ENCODE measurements at regions not wholly inside any gene's neighbourhood (a gene's known extent, or its start where the extent isn't known, plus 50 kb on each side); places are given as distances from the start of the nearest gene placed in this dataset.

DNA sequence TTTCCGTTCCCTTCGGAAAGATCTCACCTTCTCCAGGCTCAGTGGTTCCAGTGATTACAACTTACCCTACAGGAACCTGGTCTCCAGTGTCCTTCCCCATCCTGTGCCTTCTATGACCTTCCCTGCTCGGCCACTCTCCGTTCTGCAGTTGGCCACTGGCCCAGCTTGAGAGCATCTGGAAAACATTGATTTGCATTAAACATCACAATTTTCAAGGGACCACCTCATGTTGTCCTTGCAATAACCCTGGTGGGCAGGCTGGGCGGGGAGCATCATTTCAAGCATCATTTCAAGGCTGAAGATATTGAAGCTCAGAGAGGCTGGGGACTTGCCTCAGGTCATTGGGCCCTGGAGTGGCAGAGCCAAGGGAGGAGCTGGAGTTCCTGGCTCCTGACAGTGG lies 177.4 kb downstream of the SEC61B start:
- no peak for DNase-seq (ENCODE audit: low read depth)
- TF ChIP-seq, protein P1, sequence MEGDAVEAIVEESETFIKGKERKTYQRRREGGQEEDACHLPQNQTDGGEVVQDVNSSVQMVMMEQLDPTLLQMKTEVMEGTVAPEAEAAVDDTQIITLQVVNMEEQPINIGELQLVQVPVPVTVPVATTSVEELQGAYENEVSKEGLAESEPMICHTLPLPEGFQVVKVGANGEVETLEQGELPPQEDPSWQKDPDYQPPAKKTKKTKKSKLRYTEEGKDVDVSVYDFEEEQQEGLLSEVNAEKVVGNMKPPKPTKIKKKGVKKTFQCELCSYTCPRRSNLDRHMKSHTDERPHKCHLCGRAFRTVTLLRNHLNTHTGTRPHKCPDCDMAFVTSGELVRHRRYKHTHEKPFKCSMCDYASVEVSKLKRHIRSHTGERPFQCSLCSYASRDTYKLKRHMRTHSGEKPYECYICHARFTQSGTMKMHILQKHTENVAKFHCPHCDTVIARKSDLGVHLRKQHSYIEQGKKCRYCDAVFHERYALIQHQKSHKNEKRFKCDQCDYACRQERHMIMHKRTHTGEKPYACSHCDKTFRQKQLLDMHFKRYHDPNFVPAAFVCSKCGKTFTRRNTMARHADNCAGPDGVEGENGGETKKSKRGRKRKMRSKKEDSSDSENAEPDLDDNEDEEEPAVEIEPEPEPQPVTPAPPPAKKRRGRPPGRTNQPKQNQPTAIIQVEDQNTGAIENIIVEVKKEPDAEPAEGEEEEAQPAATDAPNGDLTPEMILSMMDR (IDR thresholded peaks at IDR 0.05; ENCODE audit: control insufficient read depth, extremely low read depth, insufficient read depth): no peak
- no peak overlapping the region for H3K4me3 ChIP-seq (ENCODE audit: low read depth, low read length)

DNA sequence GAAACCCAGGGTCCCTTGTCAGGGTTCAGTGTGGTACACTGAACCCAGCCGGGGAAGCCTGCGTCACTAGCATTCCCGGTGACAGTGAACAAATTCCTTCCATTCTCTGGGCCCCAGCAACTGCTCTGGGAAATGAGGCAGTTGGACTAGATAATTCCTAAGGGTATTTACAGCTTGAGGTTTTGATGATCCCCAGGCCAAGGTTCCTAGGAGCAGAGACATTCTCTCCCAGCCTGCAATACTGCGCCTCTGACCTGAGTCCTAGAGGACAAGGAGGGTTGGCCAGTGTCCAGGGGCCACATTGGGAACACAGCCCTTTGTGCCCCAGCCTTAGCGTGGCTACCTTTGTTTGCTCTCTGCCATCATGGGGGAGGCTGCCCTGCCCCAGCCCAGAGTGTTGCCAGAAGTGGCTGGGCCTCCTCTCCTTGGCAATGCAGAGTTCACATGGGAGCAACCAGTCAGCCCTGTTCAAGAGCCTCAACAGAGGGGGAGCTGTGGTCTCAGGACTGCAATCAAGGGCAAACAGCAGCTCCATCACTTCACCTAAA lies 178.2 kb downstream of the SEC61B start:
- TF ChIP-seq, protein P1 (IDR thresholded peaks at IDR 0.05; ENCODE audit: control insufficient read depth, extremely low read depth, insufficient read depth): no peak
- DNase-seq (ENCODE audit: low read depth): no peak
- no peak overlapping the region for H3K4me3 ChIP-seq (ENCODE audit: low read depth, low read length)

DNA sequence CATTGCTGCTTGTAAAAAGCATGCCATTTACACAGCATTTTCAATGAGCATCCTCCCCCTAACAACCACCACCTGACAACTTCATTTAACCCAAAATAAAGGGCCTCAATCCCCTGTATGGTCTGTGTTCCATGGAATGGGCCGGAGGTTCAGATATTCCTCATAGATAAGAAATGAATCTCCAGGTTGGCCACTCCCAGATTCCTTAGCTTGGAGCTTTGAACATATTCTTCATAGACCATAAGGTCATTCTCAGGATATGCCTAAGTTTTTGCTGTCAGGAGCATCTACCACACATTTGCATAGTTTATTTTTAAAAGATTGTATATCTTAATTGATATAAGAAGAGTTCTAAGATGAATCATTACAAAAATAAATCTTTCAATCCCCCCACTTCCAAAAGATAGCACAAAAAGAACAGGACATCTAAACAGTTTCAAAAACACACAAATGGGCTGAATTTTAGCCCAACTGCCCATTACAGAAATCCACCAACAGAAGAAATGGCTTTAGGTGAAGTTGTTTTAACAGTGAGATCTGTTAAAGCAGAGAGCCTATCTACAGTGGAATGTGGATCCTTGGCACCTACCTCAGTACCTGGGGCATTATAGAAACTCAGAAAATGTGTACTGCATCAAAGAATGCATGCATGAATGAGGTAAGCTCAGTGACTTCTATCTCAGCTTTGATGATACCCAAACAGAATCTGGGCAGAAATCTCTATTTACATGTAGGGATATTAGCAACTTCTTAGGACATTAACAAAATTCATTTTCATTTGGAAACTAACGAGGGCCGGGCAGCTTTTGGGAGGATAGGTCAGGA lies 179.8 kb downstream of the SEC61B start:
- TF ChIP-seq, protein P1 (IDR thresholded peaks at IDR 0.05; ENCODE audit: control insufficient read depth, extremely low read depth, insufficient read depth): no peak
- no peak for DNase-seq (ENCODE audit: low read depth)
- no peak overlapping the region for H3K4me3 ChIP-seq (ENCODE audit: low read depth, low read length)

DNA sequence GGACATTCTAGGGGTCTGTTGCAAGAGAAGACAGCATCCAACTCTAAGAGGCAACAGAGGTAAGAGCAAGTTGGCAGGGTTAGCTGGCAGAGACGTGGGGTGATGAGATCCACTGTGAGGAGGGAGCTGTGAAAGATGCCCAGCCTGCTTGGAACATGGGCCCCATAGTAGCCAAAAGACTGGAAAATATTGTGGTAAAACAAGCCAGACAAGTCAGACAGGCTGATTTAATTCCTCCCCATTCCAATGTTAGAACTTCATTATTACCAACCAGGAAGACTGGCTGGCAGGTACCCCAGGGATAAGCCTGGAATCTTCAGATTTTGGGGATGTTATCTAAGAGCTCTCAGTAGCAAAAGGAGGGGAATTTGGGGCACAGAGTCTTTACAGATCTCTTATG lies 181.3 kb downstream of the SEC61B start:
- TF ChIP-seq, protein P1 (IDR thresholded peaks at IDR 0.05; ENCODE audit: control insufficient read depth, extremely low read depth, insufficient read depth): no peak
- no peak overlapping the region for H3K4me3 ChIP-seq (ENCODE audit: low read depth, low read length)
- no peak for DNase-seq (ENCODE audit: low read depth)

DNA sequence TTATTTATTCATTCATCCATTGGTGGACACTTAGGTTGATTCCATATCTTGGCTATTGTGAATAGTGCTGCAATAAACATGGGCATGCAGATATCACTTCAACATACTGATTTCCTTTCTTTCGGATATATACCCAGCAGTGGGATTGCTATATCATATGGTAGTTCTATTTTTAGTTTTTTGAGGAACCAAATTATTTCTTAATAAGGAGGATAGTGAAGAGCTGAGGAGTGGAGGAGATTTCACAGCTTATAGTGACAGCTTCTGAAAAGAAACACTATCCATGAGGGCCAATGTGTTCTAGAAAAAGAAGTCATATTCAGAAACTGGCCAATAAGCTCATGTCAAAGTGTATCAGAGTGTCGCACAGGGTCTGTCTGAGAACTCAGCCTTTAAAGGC lies 183.3 kb downstream of the SEC61B start:
- TF ChIP-seq, protein P1 (IDR thresholded peaks at IDR 0.05; ENCODE audit: control insufficient read depth, extremely low read depth, insufficient read depth): no peak
- no peak for DNase-seq (ENCODE audit: low read depth)
- no peak overlapping the region for H3K4me3 ChIP-seq (ENCODE audit: low read depth, low read length)

DNA sequence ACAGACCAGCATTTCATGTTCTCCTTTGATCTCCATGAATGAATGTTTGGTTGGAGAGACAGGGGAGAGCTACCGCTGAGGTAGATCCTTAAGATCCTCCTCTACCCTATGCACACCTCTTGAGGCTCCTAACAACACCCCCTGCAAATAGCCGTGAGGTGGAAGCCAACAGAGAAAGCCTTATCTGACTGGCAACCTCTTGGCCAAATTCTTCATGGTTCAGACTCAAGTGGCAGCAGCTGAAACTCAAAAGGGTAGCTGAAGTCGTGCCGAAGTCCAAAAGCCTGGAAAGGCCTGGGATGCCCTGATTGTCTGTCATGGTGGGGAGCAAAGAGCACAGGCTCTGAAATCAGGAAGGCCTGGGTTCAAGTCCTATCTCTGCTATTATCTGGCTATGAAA lies 184.9 kb downstream of the SEC61B start:
- no peak overlapping the region for H3K4me3 ChIP-seq (ENCODE audit: low read depth, low read length)

More for the DNA sequence above, 184.9 kb downstream of the SEC61B start:
- DNase-seq (ENCODE audit: low read depth): no peak
- TF ChIP-seq, protein P1 (IDR thresholded peaks at IDR 0.05; ENCODE audit: control insufficient read depth, extremely low read depth, insufficient read depth): no peak
